Panc1 (cell line): ENCODE measurements at regions not wholly inside any gene's neighbourhood (a gene's known extent, or its start where the extent isn't known, plus 50 kb on each side); places are given as distances from the start of the nearest gene placed in this dataset.

Source experiments
- CTCF ChIP-seq: fragments of 450-650 bp; IDR thresholded peaks from 2 replicates; pipeline ENCODE4 v1.5.1; 2017; ENCODE audit warnings: mild to moderate bottlenecking
- POLR2AphosphoS5 ChIP-seq: IDR thresholded peaks from 2 replicates; pipeline ENCODE4 v1.6.1; 2012; ENCODE audit warnings: mild to moderate bottlenecking, low read depth, low read length, moderate library complexity

DNA sequence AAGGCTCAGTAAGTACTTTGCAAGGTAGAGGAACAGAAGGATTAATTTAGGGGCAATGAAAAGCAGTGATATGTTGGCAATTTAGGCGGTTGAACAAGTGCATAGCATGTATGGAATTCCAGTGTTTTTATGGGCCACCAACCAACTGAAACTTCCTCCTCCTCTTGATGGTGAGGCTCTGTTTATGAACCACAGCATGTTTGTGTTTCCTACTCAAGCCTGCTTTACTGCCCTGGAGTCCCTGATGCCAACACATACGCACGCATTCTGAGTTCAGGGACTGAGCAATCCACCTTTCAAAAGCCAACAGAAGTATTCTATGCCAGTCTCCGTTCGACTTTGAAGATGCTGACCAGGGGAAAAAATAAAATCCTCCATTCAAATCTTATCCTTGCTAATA, 417.5 kb downstream of the EFNA5 start:
- no peak for TF ChIP-seq CTCF
- TF ChIP-seq POLR2AphosphoS5: no peak
